PC-9 (cell line): ENCODE measurements at regions not wholly inside any gene's neighbourhood (a gene's known extent, or its start where the extent isn't known, plus 50 kb on each side); places are given as distances from the start of the nearest gene placed in this dataset.

ENCODE experiments used
- BruUV-seq: library from RNA; stranded (reverse); fragments of 400-500 nt; replicated peaks from 2 replicates; lab custom pipeline; 2021; lab: Mats Ljungman, UMichigan
- CTCF ChIA-PET: fragments of 300-600 bp; sonication (Branson Sonifier 250); formaldehyde crosslinking; loops from one replicate; lab custom pipeline; 2022; ENCODE audit warnings: antibody characterized with exemption; lab: Charles Lee
- POLR2A ChIA-PET: fragments of 300-600 bp; sonication (Branson Sonifier 250); formaldehyde crosslinking; loops from one replicate; lab custom pipeline; 2022; ENCODE audit warnings: antibody characterized with exemption; ENCODE audit not compliant: unreplicated experiment; lab: Charles Lee
- DNase-seq, 2 experiments: peaks; one replicate each; pipeline versions ENCODE4 v3.0.0 to v3.0.0-alpha.2; 2015 to 2022; ENCODE audit warnings: mixed read lengths in 1 of 2
- H2AFZ ChIP-seq: fragments of 200-600 bp; sonication (generic); 2 replicates; pipeline ENCODE4 v1.8.1; 2017; ENCODE audit warnings: antibody characterized with exemption
- H3F3A ChIP-seq: fragments of 200-600 bp; sonication (generic); 2 replicates; pipeline ENCODE4 v1.8.1; 2017; ENCODE audit warnings: antibody characterized with exemption, mild to moderate bottlenecking, low read depth; ENCODE audit not compliant: insufficient read depth
- H3K27ac ChIP-seq: fragments of 200-600 bp; sonication (generic); 2 replicates; pipeline ENCODE4 v1.6.1; 2016; ENCODE audit warnings: mixed run types
- H3K27me3 ChIP-seq: fragments of 200-600 bp; sonication (generic); 2 replicates; pipeline ENCODE4 v1.6.1; 2016; ENCODE audit warnings: low read depth, mixed run types; ENCODE audit not compliant: insufficient read depth
- H3K36me3 ChIP-seq: fragments of 200-600 bp; sonication (generic); 2 replicates; pipeline ENCODE4 v1.6.1; 2016; ENCODE audit warnings: low read depth, mixed run types
- H3K4me1 ChIP-seq: fragments of 200-600 bp; sonication (generic); replicated peaks from 2 replicates; pipeline ENCODE4 v1.6.1; 2016; ENCODE audit warnings: mixed run types; ENCODE audit not compliant: insufficient read depth
- H3K4me2 ChIP-seq: fragments of 200-600 bp; sonication (generic); 2 replicates; pipeline ENCODE4 v1.6.1; 2017; ENCODE audit warnings: mixed run types
- H3K4me3 ChIP-seq: fragments of 200-600 bp; sonication (generic); 2 replicates; pipeline ENCODE4 v1.6.1; 2016; ENCODE audit warnings: mixed run types
- H3K79me2 ChIP-seq: fragments of 200-600 bp; sonication (generic); 2 replicates; pipeline ENCODE4 v1.6.1; 2017; ENCODE audit warnings: low read depth, mixed run types
- H3K9me2 ChIP-seq: fragments of 200-600 bp; sonication (generic); 2 replicates; pipeline ENCODE4 v1.8.1; 2017; ENCODE audit warnings: mild to moderate bottlenecking; ENCODE audit not compliant: insufficient read depth
- H3K9me3 ChIP-seq: fragments of 200-600 bp; sonication (generic); 2 replicates; pipeline ENCODE4 v1.8.1; 2016; ENCODE audit warnings: low read depth; ENCODE audit not compliant: insufficient read depth
- H4K20me1 ChIP-seq: fragments of 200-600 bp; sonication (generic); 2 replicates; pipeline ENCODE4 v1.8.1; 2017; ENCODE audit not compliant: insufficient read depth
- CTCF ChIP-seq: fragments of 200-600 bp; sonication (generic); conservative IDR thresholded peaks from 2 replicates; pipeline ENCODE4 v1.6.1; 2017; ENCODE audit warnings: mixed run types, antibody characterized with exemption, mild to moderate bottlenecking, moderate library complexity
- EZH2 ChIP-seq: fragments of 200-600 bp; sonication (generic); IDR thresholded peaks from 2 replicates; pipeline ENCODE4 v1.8.0; 2017; ENCODE audit warnings: antibody characterized with exemption, low read depth
- intact Hi-C: fragments of 100-400 bp; cut with micrococcal nuclease; formaldehyde crosslinking; loops from one replicate; pipeline ENCODE4 v1.10.0; 2022; ENCODE audit not compliant: unreplicated experiment

GRCh38 chr2:142725386-142725785, 152.1 kb upstream of the KYNU start:
- no peaks in the 10 kb centered on the region for H3F3A ChIP-seq
- H3K36me3 ChIP-seq, result no peaks in the 10 kb centered on the region

GRCh38 chr2:142724713-142725349, 152.6 kb upstream of the KYNU start:
- Histone ChIP-seq H3K27me3 (no peaks in the 10 kb centered on the region), H3K9me3 (no peaks in the 10 kb centered on the region; the same call in 1 of the 2 replicates), H3F3A (no peaks in the 10 kb centered on the region), H3K27ac (no peak overlapping the region), H3K4me2 (no peak overlapping the region), H3K36me3 (no peaks in the 10 kb centered on the region), H3K79me2 (no peaks in the 10 kb centered on the region), H4K20me1 (no peaks in the 10 kb centered on the region), H3K4me1 (no peaks in the 10 kb centered on the region), H3K4me3 (no peak overlapping the region), H2AFZ (no peak overlapping the region), H3K9me2 (no peaks in the 10 kb centered on the region)
- ChIA-PET POLR2A (no interaction called here), CTCF (no interaction called here)
- DNase-seq, result no peak
- TF ChIP-seq CTCF (no peak), EZH2 (no peak)
- intact Hi-C loops, result no loop called here
- BruUV-seq, result no TSS peak

More at GRCh38 chr2:142725386-142725785, 152.1 kb upstream of the KYNU start:
- Histone ChIP-seq H4K20me1 (no peaks in the 10 kb centered on the region), H3K4me1 (no peaks in the 10 kb centered on the region), H3K27me3 (no peaks in the 10 kb centered on the region), H3K9me3 (no peaks in the 10 kb centered on the region; the same call in 1 of the 2 replicates), H3K4me2 (no peak overlapping the region), H3K4me3 (no peak overlapping the region), H2AFZ (no peak overlapping the region), H3K27ac (no peak overlapping the region), H3K79me2 (no peaks in the 10 kb centered on the region), H3K9me2 (no peaks in the 10 kb centered on the region)
- ChIA-PET CTCF (no interaction called here), POLR2A (no interaction called here)
- no peak for DNase-seq
- intact Hi-C loops, result no loop called here
- TF ChIP-seq CTCF (no peak), EZH2 (no peak)
- BruUV-seq, result no TSS peak

- POLR2A ChIA-PET, result no interaction called here
- Histone ChIP-seq H4K20me1 (no peaks in the 10 kb centered on the region), H3K4me2 (no peak overlapping the region), H3K9me3 (no peaks in the 10 kb centered on the region; the same call in 1 of the 2 replicates), H3K27ac (no peak overlapping the region), H3K36me3 (no peaks in the 10 kb centered on the region), H3K79me2 (no peaks in the 10 kb centered on the region), H3K9me2 (no peaks in the 10 kb centered on the region), H3K27me3 (no peaks in the 10 kb centered on the region), H3F3A (no peaks in the 10 kb centered on the region), H2AFZ (no peak overlapping the region), H3K4me1 (no peaks in the 10 kb centered on the region), H3K4me3 (no peak overlapping the region)
- no peak for TF ChIP-seq CTCF
- no peak for TF ChIP-seq EZH2
- no TSS peak for BruUV-seq
- CTCF ChIA-PET, result no interaction called here
- intact Hi-C loops, result no loop called here
- DNase-seq, result no peak
These were observed 153.3 kb upstream of the KYNU start for GRCh38 chr2:142724186-142724585.
